ENCODE measurements at regions not wholly inside any gene's neighbourhood (a gene's known extent, or its start where the extent isn't known, plus 50 kb on each side); places are given as distances from the start of the nearest gene placed in this dataset.
"Not testable (repeated sequence)": the region's sequence is repeated elsewhere in the genome, so short reads cannot be mapped to it uniquely, and the experiment has no call there.

GRCh38 chr6:4366635-4367395 lies 231.4 kb upstream of the ECI2 start:
- DNase-seq = no peak

DNA sequence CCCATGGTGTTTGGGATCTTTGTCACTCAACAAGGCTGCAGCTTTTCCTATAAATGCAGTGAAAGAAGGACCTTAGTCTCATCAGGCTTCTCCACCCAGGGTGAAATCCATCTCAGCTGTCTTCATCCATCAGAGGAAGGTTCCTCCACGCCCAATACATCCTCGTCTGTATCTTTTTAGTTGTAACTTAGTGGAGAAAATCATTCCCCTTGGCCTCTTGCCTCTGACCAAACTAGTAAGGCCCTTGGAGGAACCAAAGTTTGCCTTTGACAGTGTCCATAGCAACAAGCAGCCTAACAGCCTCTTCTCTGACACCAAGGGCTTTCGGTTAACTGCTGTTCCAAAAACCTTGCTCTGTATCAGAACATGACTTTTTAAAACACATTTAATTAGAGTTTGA lies 230.3 kb upstream of the ECI2 start:
- no peak for DNase-seq

- no peak for DNase-seq
These were observed 229.3 kb upstream of the ECI2 start for GRCh38 chr6:4364711-4365110.

GRCh38 chr6:4364172-4364571 lies 228.8 kb upstream of the ECI2 start:
- DNase-seq = no peak

- no peak for DNase-seq
These were observed 228.3 kb upstream of the ECI2 start for GRCh38 chr6:4363656-4364055.

- DNase-seq = no peak
These were observed 227.0 kb upstream of the ECI2 start for GRCh38 chr6:4362326-4362725.

DNA sequence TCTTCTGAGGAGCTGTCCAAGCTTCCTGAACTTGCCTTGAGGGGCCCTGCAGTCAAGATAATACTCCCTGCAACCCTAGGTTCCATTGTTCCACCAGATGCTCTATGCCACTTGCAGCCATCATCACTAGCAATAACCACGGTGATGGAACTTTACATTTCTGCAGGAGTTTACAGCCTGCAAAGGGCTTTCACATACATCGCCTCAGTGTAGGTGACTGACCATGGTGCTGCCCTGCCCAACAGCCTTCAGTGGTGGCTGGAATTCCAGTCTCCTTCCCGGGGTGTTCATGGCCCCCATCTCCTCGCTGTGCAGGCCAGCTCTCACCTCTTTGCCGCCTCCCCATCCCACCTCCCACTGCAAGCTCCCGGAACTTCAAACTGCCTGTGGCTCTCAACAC lies 225.5 kb upstream of the ECI2 start:
- DNase-seq = no peak

- DNase-seq = no peak
These were observed 223.8 kb upstream of the ECI2 start for GRCh38 chr6:4359108-4359730.

DNA sequence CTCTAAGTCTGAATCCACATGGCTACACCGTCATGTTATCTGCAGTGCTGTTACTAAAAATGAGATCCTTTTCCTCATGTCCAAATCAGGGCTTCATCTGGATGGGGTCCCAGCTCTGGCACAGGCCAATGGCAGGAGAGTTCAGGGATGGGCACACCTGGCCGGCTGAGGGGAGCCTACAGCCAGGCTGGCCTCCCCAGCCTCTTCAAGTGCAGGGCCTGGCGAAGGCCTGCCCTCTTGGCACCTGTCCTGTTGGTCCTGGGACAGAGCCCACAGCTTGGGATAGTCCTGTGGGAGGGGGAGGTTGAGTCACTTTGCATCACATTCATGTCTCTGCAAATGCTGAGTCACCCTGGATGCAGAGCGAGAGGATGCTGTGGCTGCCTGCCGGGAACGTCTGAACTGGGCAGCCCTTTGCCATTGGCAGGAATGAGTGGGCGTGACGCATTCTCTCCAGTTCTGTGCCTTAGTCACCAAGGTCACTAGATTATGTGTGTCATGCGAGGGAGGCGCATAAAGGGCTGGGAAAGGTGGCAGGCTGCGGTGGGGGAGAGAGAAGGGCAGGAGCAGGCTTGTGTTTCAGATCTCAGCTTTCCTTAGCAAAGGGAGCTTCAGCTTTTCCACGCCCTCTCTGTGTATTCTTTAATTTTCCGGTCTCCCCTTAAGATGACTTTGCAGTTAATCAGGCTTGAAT lies 223.2 kb upstream of the ECI2 start:
- DNase-seq = no peak

DNA sequence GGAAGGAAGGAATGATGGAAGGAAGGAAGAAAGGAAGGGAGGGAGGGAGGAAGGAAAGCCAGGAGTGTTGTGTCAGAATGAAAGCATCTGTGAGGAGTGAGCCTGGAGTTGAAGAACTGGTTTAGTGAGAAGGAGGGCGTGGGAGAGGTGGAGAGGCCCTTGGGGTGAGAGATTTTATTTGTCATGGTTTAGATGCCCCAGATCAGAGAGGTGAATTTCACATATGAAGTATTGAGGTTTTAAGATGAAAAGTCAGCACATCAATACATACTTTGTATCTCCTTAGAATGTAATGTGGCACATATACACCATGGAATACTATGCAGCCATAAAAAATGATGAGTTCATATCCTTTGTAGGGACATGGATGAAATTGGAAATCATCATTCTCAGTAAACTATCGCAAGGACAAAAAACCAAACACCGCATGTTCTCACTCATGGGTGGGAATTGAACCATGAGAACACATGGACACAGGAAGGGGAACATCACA lies 222.3 kb upstream of the ECI2 start:
- DNase-seq = not testable (repeated sequence)

DNA sequence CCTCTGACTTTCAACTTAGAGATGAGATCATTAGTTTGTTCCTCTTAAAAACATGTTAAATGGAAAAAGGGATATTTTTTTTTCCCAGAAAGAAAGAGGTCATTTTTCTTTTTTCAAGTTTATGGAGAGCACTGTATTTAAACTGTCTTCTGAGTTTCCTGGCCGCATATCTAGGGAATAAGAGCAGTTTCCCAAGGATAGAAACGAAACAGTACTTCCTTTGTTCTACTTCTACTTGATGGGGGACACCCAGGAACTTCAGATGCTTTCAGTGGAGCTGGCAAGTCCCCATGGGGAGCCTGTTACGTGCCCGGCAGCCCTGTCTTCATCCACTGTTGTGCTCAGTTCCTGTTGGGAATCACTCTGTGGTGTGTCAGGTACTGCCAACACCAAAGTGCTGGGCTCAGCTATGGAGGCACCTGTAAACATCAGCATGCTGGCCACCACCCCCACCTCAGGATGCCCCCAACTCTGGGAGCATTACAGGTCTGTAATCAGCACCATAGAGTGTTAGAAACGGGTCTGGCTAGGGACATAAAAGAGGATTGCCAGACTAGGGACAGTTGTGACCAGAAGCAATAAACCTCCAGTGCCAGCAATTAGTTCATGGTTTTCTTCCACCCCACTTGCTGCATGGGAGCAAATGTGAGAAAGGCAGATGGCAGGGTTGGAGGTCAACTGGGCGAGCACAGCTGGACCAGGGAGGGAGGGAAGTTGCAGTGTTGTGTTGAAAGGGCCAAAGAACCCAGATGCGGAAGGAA lies 221.7 kb upstream of the ECI2 start:
- no peak for DNase-seq

GRCh38 chr6:4355241-4355640 lies 219.9 kb upstream of the ECI2 start:
- DNase-seq = no peak

DNA sequence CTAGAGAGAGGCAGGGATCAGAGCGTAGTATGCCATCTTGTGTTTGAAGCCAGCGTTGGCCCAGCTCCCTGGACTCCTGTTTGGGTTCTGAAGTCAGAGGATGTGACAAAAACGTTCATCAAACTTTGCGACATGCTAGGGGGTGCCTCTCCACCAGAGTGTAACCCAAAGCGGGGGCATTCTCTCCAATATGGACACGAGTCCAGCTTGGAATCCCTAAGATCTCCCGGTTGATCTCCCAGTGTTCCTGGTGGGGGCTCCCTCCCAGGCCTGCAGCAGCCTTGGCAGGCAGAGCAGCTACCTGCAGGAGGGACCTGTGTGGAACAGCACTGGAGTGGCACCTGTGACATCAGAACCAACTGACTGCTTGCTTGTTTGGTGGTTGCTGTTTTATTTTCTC lies 218.8 kb upstream of the ECI2 start:
- DNase-seq = no peak

GRCh38 chr6:4352731-4353130 lies 217.4 kb upstream of the ECI2 start:
- DNase-seq = no peak

GRCh38 chr6:4352322-4352669 lies 216.9 kb upstream of the ECI2 start:
- DNase-seq = no peak

- no peak for DNase-seq
These were observed 216.3 kb upstream of the ECI2 start for GRCh38 chr6:4351520-4352321.

- DNase-seq = no peak
These were observed 215.5 kb upstream of the ECI2 start for GRCh38 chr6:4350567-4351519.

DNA sequence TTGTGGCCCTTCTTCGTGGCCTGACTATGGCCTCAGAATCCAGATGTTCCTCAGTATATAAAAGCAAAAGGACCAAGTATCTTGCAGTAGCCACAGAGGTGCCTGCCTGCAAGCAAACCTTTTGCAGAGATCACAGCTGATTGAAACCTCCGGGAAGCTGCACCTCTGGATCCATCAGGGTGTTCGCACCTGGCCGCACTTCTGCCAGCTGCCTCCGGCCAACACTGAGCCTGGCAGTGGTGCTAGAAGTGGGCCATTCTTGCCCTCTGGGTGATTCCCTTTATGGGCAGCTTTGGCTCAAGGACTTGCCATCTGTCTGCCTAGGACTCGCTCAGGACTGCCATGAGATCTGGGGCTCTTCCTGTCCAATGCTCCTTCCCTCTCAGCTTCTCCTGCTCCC lies 214.6 kb upstream of the ECI2 start:
- DNase-seq = no peak

DNA sequence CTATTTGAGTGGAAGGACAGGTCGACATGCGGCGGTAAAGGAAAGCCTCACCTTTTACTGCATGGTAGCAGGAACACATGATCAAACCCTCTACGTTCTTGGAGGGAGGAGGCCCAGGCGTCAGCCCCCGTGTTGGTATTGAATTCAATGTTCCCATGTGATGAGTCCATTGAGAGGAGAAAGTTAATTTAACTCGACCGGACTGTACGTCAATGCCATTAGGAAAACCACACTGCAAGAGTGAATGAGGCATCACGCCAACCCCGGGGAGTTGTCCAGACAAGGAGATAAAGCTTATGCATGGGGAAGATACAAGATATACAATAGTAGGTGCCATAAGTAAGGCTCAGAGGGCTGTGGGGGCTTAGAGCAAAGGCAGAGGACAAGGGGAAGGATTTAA lies 213.9 kb upstream of the ECI2 start:
- DNase-seq = no peak

DNA sequence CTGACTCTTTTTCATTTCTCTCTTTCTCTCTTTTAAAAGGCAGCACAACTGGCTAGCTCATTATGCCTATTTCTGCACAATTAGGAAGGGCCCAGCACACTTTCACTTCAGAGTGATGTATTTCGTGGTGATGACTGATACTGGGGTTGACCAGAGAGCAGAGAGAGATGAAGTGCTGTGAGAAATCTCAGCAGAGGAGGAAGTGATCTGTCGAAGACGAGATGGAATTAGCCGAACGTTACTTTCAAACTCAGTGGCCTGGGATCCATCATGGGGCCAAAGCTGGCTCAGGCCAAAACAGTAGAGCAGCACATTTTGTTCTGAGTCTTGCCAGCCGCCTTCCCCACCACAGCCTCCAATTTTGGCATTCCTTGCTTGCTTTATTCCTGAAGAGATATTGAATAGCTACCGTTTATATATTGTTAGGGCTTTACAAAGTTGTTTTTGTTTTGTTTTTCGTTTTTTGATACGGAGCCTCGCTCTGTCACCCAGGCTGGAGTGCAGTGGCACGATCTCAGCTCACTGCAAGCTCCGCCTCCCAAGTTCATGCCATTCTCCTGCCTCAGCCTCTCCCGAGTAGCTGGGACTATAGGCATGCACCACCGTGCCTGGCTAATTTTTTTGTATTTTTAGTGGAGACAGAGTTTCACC lies 213.2 kb upstream of the ECI2 start:
- DNase-seq = no peak

- DNase-seq = no peak
These were observed 212.5 kb upstream of the ECI2 start for GRCh38 chr6:4347877-4348276.

Measured in NCI-H1694 treated with DMSO at 0.1 percent for 48 hours (cell line).